HL-60 (cell line): ENCODE measurements at regions not wholly inside any gene's neighbourhood (a gene's known extent, or its start where the extent isn't known, plus 50 kb on each side); places are given as distances from the start of the nearest gene placed in this dataset.
"Not testable (repeated sequence)": the region's sequence is repeated elsewhere in the genome, so short reads cannot be mapped to it uniquely, and the experiment has no call there.

Source experiments
- DNase-seq, 2 experiments: peaks; one replicate each; pipeline ENCODE4 v3.0.0-alpha.2; 2010 to 2020; ENCODE audit warnings: low read depth in 1 of 2, low spot score in 1 of 2
- H3K27ac ChIP-seq: fragments of 250-450 bp; sonication (Bioruptor Pico); replicated peaks from 2 replicates; pipeline ENCODE4 v1.5.1; 2020; ENCODE audit warnings: mild to moderate bottlenecking, moderate library complexity
- H3K27me3 ChIP-seq: fragments of 250-450 bp; sonication (Bioruptor Pico); 2 replicates; pipeline ENCODE4 v1.5.1; 2021; ENCODE audit warnings: mild to moderate bottlenecking, moderate library complexity; ENCODE audit not compliant: insufficient read depth, poor library complexity, severe bottlenecking
- H3K4me3 ChIP-seq: replicated peaks from 2 replicates; pipeline ENCODE4 v1.5.1; 2011; ENCODE audit warnings: mild to moderate bottlenecking, control low read depth, low read length; ENCODE audit not compliant: insufficient read depth
- GABPA ChIP-seq: IDR thresholded peaks from 2 replicates; pipeline ENCODE4 v1.6.1; 2012; ENCODE audit warnings: low read depth
- POLR2AphosphoS5 ChIP-seq: IDR thresholded peaks from 2 replicates; pipeline ENCODE4 v1.6.1; 2012; ENCODE audit warnings: low read depth
- SPI1 ChIP-seq: IDR thresholded peaks from 2 replicates; pipeline ENCODE4 v1.6.1; 2012; ENCODE audit warnings: low read depth, mild to moderate bottlenecking, borderline replicate concordance
- TF ChIP-seq, protein P1 (sequence below): IDR thresholded peaks from one replicate; pipeline ENCODE4 v1.5.1; 2011; ENCODE audit warnings: low read length, control low read depth, inconsistent platforms; ENCODE audit not compliant: insufficient read depth
- TF ChIP-seq, protein P2 (sequence below): IDR thresholded peaks from 2 replicates; pipeline ENCODE4 v1.6.1; 2012; ENCODE audit warnings: low read depth; ENCODE audit not compliant: insufficient replicate concordance

DNA sequence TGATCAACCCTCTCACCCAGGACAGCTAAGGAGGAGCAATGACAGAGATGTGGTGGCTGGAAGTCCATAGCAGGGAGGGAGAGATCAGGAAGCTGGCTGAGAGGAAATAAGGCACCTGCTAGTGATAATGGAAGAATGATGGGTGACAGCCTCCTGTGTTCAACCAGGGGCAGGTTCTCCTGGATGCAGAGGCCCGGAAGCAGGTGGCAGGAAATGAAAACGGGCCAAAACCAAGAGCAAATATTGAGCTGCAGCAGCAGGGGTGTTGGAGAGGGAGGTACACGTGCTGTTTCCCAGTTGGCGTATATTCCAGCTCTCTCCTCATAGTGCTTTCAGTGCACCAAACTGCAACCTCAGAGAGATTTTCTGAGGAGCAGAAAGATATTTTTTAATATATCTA, 213.4 kb upstream of the TBL1XR1 start:
- H3K4me3 ChIP-seq, result no peak overlapping the region
- TF ChIP-seq, protein P1, sequence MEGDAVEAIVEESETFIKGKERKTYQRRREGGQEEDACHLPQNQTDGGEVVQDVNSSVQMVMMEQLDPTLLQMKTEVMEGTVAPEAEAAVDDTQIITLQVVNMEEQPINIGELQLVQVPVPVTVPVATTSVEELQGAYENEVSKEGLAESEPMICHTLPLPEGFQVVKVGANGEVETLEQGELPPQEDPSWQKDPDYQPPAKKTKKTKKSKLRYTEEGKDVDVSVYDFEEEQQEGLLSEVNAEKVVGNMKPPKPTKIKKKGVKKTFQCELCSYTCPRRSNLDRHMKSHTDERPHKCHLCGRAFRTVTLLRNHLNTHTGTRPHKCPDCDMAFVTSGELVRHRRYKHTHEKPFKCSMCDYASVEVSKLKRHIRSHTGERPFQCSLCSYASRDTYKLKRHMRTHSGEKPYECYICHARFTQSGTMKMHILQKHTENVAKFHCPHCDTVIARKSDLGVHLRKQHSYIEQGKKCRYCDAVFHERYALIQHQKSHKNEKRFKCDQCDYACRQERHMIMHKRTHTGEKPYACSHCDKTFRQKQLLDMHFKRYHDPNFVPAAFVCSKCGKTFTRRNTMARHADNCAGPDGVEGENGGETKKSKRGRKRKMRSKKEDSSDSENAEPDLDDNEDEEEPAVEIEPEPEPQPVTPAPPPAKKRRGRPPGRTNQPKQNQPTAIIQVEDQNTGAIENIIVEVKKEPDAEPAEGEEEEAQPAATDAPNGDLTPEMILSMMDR, result no peak
- no peak for TF ChIP-seq SPI1
- TF ChIP-seq, protein P2, sequence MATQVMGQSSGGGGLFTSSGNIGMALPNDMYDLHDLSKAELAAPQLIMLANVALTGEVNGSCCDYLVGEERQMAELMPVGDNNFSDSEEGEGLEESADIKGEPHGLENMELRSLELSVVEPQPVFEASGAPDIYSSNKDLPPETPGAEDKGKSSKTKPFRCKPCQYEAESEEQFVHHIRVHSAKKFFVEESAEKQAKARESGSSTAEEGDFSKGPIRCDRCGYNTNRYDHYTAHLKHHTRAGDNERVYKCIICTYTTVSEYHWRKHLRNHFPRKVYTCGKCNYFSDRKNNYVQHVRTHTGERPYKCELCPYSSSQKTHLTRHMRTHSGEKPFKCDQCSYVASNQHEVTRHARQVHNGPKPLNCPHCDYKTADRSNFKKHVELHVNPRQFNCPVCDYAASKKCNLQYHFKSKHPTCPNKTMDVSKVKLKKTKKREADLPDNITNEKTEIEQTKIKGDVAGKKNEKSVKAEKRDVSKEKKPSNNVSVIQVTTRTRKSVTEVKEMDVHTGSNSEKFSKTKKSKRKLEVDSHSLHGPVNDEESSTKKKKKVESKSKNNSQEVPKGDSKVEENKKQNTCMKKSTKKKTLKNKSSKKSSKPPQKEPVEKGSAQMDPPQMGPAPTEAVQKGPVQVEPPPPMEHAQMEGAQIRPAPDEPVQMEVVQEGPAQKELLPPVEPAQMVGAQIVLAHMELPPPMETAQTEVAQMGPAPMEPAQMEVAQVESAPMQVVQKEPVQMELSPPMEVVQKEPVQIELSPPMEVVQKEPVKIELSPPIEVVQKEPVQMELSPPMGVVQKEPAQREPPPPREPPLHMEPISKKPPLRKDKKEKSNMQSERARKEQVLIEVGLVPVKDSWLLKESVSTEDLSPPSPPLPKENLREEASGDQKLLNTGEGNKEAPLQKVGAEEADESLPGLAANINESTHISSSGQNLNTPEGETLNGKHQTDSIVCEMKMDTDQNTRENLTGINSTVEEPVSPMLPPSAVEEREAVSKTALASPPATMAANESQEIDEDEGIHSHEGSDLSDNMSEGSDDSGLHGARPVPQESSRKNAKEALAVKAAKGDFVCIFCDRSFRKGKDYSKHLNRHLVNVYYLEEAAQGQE, result no peak
- no peak overlapping the region for H3K27ac ChIP-seq
- no peak for DNase-seq
- H3K27me3 ChIP-seq, result no peaks in the 10 kb centered on the region

- no peak for DNase-seq
- Histone ChIP-seq H3K4me3 (no peak overlapping the region), H3K27ac (no peak overlapping the region), H3K27me3 (no peaks in the 10 kb centered on the region)
- TF ChIP-seq, protein P1, result no peak
These were observed 213.9 kb upstream of the TBL1XR1 start for GRCh38 chr3:177411201-177411600.

GRCh38 chr3:177412677-177413170, 215.4 kb upstream of the TBL1XR1 start:
- H3K27me3 ChIP-seq, DNase-seq, H3K27ac ChIP-seq, H3K4me3 ChIP-seq: not testable (repeated sequence)

DNA sequence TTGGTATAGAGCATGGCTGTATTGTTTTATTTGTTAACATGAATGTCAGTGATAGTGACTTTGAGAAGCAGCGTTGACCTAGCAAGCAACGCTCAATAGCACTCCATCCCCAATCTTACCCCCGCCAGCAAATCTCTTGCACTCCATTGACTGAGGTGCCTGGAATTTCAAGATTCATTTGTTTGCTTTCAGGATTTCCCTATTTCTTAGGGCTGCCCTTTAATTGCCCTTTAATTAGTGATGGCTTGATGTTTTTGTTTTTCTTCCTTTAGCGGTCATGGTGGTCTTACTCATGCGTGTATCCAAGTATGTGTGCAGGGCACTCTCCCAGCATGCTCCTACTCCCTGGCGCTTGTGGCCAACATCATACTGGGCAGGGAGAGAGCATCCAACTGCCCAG, 216.8 kb upstream of the TBL1XR1 start:
- Histone ChIP-seq H3K4me3 (no peak overlapping the region), H3K27me3 (no peaks in the 10 kb centered on the region), H3K27ac (no peak overlapping the region)
- no peak for DNase-seq
- TF ChIP-seq GABPA (no peak), SPI1 (no peak), POLR2AphosphoS5 (no peak)
- TF ChIP-seq, protein P2, result no peak
- TF ChIP-seq, protein P1, result no peak

GRCh38 chr3:177418787-177419186, 221.5 kb upstream of the TBL1XR1 start:
- DNase-seq, result no peak
- H3K4me3 ChIP-seq, result no peak overlapping the region
- no peak overlapping the region for H3K27ac ChIP-seq
- H3K27me3 ChIP-seq, result no peaks in the 10 kb centered on the region
- no peak for TF ChIP-seq SPI1
- TF ChIP-seq, protein P2, result no peak
- TF ChIP-seq, protein P1, result no peak
- TF ChIP-seq GABPA, result no peak
